ENCODE measurements at regions not wholly inside any gene's neighbourhood (a gene's known extent, or its start where the extent isn't known, plus 50 kb on each side); places are given as distances from the start of the nearest gene placed in this dataset.
"Not testable (repeated sequence)": the region's sequence is repeated elsewhere in the genome, so short reads cannot be mapped to it uniquely, and the experiment has no call there.

DNA sequence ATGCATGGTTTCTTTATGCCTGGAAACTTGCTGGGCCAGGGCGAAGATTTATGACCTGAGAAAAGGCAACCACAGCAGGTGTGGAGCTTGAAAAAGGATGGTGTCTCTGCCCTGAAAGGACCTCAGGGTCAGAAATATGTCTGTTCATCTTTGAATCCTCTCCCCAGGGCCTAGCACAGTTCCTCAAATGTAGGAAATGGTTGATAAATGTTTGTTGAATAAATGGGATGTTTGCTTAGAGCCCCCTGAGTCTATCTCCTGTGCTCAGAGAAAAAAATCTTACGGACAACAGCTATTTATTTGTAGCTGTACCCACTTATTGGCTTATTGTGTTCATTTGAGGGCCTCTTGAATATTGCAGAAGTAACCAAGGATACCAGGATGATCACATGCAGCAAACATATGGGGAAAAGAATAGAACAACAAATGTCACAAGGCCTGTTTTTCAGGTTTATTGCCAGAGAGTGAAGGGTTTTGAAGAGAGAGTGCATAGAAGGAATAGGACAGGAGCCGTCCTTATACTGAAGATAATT lies 114.5 kb downstream of the KLF5 start:
- DNase-seq, result no peak

DNA sequence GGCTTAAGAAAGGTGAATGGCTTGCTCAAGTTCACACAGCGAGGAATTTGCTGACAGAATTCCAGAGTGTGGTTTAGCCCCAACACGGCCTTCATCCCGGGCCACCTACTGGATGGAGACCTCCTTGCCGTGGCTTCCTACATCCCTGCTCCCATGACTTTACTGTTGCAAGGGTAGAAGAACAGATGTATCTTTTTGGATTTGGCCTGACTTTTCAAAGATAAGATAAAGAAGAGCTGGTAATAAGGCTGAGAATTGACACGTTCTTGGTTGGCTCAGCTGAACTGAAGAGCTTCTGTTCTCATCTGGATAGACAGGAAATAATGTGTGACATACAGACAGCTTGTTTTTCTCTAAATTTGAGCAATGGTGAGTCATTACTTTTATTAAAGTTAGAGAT lies 113.1 kb downstream of the KLF5 start:
- DNase-seq, result no peak

DNA sequence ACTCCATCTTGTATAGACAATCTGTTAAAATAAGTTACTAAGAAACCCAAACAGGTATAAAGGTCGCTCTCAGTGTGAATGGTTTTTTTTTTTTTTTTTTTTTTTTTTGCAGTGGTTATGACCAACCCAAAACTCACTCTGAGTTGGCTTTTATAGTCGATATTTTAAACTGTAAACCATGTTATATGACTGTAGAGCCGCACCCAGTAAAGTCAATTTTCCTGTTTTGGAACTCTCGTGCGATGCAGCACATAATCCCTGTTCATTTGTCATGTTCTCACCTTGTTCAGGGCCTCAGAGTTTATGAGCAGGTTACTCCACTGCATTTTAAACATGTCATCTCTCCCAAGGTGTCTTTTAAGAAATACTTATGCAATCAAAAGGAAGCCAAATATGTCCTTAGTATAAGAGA lies 112.5 kb downstream of the KLF5 start:
- no peak for DNase-seq

DNA sequence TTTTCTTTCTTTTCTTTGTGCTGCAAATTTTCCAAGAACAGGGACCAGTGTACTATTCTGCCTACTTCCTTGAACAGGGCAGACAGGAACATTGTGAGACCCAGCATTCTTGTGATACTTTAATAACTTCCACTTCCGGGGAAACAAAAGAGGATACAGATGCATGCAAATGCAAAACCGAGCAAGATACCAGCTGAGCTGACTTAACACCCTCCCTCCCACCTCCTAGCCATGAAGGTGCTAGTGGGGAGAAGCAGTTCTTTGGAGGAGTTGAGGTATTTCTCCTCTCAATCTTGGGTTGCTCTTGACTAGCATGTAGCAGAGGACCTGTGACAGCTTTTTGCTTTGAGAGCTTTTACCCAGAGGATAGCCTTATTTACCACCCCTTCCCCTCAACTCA lies 111.2 kb downstream of the KLF5 start:
- no peak for DNase-seq

DNA sequence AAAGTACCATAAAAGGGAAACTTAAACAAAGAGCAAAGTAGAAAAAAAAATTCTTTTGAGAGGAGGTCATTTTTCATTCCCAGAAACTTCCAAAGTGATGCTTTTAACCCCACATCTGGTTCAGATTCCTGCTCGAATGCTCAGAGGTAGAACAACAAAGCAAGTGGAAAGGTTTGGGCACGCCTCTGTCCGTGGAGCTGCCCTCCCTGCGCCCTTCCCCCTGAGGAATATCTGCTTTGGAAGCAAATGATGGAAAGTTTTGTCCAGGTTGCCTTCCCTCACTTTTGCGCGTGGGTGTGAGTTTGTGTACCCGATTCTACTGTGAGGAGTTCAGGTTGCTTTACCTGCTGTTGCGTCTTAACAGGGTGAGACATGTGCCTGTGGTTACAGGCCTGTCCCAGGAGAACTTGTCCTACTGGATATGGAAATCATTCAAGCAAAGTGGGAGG lies 110.2 kb downstream of the KLF5 start:
- no peak for DNase-seq

DNA sequence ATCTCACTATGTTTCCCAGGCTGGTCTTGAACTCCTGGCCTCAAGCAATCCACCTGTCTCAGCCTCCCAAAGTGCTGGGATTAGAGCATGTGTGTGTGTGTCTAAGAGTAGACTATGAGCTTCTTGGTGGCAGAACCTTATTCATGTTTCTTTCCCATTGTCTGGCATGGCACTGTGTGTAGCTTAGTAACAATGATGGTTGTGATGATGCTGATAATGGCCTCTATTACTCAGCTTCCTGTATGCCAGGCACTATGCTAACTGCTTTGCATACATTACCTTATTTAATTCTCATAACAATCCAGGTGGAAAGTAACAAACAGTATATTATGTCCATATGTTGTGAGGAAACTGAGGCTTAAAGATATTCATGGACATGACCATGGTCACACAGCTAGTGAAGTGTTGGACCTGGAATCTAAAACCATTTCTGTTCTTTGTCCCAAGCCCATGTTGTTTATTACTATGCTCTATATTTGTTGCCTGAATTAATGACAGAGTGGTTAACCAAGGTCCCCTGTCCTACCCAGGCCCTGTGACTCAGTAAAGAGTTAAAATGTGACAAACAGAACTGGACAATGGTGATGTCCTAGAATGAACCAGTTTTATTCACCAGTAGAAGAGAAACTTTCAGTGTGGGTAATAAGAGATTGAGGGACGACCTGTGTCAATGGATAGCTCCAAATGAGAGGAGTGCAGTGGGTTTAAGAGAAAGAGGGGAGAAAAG lies 109.6 kb downstream of the KLF5 start:
- DNase-seq, result no peak

DNA sequence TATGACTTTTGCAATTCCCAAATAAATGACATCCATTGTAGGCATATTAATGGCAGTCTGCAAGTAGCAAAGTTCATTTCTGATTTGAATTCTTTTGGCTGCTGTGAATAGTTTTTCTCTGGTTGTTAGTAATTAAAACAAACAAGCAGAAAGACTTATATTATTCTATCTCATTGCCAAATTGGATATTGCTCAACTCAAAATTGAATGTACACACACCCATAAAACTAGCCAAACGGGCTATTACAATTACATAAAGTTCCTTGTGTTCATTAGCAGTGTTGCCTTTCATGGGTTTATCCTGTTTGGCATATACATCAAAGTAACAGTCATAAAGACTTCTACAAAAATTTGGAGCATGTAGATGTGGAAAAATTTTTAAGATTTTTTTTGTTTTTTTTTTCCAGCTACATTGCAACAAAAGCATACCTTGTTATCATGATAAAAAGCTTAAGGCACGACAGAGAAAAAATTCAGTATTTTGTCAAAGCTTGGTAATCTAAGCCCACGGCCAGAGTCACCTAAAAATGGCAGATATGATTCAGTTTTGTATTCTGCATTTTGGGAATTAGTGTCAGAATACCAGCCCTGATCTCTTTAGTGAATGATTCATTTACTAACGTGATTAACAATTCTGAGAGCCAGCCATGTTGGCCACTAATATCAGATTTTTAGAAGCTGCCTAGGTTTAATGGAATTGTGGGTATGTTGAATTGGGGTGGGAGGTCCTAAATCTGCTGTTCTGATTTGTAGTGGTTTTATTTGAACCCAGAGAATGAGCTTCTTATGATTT lies 108.4 kb downstream of the KLF5 start:
- DNase-seq, result no peak

DNA sequence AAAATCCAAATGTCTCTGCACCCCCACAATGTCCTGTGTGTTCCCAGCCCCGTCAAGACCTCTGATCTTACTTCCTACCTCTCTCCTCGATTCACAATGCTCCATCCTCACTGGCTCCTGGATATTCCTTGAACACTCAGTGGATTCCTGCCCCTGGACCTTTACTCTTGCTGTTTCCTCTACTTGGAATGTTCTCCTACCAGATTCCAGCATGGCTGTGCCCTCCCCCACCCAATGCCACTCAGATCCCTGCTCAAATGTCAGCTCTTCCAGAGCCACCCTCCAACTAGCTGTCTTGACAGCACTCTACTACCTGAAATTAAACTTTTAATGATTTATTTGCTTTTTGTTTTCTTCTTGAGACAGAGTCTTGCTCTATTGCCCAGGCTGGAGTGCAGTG lies 107.4 kb downstream of the KLF5 start:
- no peak for DNase-seq

DNA sequence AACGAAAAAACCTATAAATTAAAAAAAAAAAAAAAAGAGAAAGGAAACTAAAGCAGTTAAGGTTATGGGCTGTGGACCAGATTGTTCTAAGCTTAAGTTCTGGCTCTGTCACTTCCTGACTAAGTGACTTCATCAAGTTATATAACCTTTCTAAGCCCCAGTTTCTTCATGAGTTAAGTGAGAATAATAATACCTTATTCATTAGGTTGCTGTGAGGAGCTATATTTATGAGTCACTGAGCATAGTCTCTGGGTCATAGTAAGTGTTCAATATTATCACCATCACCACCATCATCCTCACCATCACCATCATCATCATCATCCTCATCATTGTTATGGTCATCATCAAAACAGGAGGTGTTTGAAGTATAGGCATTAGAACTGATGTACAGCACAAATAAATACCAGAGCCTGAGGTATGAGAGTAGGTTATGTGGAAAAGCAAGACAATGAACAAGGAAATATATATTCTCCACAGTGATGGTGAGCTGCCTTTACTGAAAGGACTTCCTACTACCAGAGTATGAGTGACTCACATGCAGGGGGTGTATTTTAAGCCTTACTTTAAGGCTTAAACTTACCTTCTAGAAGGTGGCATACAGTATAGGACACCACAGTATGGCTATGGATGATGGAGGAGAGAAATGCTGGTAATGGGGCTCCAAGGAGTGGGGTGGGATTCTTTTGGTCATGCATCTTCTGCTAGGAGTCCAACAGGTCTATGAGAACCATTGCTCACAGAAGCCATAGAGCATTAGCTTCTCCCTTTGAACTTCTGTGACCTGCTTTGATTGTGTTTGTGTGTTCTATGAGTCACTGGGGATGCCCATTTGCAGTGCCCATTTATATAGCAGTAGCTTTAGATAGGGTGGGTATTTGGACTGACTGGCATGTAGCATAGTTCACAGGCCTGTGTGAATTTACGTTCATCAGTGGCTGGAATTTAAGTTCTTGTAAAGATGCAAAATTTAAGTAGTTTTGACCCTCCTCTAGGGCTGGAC lies 104.4 kb downstream of the KLF5 start:
- no peak for DNase-seq

DNA sequence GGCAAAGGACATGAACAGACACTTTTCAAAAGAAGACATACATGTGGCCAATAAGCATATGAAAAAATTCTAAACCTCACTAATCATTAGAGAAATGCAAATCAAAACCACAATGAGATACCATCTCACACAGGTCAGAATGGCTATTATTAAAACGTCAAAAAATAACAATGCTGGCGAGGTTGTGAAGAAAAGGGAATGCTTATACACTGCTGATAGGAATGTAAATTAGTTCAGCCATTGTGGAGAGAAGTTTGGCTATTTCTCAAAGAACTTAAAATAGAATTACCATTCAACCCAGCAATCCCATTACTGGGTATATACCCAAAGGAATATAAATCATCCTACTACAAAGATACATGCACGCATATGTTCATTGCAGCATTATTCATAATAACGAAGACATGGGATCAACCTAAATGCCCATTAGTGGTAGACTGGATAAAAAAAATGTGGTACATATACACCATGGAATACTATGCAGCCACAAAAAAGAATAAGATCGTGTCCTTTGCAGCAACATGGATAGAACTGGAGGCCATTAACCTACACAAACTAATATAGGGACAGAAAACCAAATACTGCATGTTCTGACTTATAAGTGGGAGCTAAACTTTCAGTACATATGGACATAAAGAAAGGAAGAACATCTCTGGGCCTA lies 101.7 kb downstream of the KLF5 start:
- DNase-seq, result not testable (repeated sequence)

DNA sequence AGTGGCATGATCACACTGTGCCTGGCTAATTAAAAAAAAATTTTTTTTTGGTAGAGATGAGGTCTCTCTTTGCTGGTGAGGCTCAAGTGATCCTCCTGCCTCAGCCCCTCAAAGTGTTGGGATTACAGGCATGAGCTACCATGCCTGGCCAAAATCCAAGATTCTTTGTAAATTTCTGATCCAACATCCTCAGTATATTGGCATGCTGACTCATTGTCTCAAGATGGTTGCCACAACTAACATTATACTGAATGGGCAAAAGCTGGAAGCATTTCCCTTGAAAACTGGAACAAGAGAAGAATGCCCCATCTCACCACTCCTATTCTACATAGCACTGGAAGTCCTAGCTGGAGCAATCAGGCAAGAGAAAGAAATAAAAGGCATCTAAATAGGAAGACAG lies 100.0 kb downstream of the KLF5 start:
- DNase-seq, result no peak

DNA sequence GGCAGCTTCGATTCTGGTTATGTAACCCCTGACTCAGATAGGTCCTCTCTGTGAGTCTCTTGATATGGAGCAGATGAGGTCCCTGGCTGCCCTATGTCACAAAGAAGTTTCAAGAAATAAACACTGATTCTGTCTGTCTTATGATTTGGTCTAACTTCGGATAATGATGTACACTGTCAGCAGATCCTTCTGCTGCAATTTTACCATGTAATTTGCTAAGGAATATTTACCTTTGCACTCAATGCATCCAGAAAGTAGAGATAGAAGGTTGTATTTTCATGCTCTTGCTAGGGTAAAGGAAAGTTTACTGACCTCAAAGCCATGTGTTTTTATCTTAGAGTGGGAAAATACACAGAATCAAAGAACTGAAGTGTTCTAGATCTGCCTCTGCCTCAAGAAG lies 98.2 kb downstream of the KLF5 start:
- DNase-seq, result no peak

DNA sequence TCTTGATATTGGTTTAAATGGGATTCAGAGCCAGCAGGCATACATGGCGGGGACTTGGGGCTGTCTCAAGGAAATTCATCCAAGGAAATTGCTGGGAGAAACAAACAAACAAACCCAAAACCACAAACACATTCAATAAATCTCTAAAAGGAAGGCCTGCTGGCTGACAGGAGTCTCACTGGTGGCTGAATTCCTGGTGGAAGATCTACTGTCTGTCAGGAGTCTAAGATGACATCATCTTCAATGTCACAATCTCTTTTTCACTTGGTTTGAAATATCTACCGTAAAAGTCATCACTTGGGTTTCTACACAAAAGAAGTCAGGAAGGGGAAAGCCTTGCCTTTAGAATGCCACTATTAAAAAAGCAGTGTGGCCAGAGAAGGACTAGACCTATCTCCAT lies 87.9 kb downstream of the KLF5 start:
- DNase-seq, result no peak

DNA sequence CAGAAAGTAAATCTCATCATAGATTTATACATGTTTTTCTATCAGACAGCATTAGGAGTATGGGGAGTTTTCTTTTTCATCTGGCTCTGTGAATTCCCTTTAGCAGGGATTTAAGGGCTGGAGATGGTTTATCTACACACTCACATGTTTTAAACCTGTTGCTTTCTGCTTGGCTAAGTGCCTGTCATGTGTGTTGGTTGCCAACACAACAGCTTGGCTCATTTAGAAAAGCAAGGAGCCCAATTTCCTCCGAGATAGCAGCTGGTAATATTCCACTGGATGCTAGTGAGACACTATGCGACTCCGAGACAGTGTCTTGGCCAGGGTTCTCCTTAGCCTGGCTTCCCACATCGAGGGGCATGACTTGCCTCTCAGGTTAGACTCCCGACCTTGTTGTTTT lies 83.3 kb downstream of the KLF5 start:
- DNase-seq, result no peak

DNA sequence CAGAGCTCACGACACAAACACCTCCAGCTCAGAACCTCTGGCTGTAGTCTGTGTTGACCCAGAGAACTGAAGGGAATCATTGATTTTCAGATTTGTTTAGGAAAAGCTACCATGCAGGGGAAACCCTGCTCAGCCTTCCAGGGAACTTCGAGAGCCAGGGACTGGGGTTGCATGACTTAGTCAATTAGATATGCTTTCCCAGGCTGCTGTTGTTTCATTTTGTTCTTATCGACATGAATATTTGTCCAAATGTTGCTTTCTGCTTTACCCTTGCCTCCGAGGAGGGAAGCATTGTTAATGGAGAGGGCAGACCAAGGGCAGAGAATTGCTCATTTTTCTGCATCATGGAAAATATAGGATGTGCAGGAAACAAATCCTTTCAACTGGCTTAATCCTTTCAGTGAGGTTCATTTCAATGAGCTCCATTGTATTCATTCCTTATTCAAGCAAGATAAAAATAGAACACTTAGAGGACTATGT lies 82.5 kb downstream of the KLF5 start:
- DNase-seq, result no peak

DNA sequence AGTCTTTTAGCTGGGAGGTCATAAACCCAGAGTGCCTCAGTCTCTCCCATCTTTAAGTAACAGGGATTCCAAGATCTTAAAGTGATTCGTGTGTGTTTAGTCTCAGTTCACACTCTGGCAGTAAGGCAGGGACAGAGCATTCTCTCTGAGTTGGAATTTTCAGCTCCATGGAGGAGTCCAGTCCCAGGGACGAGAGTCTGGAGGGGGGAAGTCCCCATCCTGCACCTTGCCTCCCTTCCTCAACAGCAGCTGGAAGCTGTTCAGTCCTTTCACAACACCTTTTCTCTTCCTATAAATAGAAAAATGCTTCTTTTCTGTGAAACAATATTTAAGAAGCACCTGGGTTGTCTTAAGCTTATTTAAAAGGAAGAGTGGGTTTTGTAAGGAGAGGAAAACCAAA lies 82.0 kb downstream of the KLF5 start:
- DNase-seq, result no peak

DNA sequence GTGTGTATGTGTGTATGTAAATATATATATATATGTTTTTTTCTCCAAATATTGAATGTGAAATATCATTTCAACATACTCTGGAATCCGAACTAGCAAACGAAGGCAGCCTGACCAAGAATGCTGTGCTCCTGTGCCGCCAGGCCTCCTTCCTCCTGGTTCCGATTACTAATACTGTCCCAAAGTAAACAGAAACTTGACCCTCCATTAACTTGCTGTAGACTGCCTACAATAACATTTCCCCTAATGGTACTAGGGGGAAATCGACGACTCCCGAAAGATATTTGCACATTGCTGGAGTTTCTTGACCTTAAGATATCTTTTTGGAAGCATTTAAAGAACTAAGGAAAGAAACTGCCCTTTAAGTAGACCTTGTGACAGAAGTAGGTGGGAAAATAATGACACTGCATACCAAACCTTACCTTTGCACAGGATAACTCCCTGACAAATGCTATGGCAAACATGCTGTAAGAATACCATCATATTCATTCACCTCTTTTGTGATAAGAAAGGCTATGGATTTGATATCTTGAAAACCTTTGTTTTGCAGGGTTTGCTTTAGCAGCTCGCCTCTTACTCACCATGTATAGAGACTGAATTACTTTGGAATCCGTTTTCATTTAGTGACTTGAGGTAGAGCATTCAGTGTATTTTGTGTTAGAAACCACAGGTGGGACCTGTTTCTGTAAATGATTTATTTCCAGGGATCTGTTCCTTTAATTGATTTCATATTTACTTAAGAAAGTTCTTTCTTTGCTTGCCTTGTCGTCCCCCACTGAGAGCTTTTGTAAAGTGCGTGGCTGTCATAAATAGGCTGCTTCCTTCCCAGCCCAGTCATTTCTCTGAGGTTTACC lies 80.1 kb downstream of the KLF5 start:
- DNase-seq, result no peak

DNA sequence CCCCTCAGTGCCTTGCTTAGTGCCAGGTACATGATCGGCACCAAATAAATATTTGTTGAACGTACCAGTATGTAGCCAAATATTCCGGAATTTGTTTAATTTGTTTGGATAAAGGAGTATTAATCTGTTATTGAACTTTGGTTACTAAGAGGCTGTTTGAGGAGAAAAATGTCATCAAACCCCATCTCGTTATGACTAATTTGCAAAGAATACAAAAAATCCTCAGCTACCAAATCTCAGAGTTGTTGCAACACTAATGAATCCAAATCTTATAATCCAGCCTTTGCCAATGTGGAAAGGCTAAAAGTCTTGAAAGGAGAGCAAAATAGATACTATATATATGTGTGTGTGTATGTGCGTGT lies 79.5 kb downstream of the KLF5 start:
- no peak for DNase-seq

DNA sequence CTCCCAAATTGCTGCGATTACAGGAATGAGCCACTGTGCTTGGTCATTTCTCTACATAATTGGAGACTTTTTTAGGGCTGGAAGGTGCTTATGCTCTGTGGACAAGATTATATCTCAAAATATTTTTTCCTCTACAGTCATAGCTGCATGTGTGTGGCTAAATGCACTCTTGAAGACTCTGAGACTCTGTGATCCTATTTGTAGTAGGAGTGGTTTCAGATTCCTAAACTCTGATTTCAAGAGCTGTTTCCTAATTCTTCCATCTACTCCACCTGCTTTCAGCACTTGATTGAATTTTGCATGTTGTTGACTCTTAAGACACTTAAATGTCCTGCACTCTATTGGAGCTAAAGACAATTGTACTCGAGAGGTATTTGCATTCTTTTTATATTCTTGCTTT lies 78.0 kb downstream of the KLF5 start:
- DNase-seq, result no peak

DNA sequence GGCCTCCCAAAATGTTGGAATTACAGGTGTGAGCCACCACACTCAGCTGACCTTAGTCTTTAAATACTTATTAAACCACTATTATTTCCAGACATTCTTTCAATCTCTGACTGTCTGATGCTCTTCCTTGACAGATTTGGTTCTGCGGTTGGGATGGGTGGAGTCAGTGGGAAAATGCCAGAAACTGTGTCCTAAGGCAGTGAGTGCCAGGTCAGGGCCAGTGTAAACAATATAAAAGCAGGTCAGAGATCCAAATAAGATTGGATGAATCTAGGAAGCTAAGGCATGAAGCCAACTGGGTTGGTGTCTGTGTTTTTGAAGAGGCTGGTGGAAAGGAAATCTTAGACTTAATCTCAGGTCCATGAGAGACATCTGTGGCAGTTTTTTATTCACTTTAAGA lies 74.7 kb downstream of the KLF5 start:
- DNase-seq, result no peak

DNA sequence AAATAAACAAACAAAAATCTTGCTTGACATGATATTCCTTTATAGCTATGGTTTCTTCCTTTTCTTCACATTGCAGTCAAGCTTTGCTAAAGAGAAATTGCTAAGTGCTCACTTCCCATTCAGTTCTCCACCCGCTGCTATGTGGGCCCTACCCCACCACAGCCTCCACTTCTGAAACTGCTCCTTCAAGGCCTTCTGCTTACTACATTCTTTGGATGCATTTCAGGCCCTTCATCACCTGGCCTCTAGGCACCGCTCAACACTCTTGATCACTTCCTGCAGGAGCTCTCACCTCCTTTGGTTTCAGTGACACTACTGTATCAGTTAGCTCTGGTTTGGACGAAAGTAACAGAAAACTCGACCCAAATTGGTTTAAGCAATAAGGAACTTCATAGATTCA lies 72.4 kb downstream of the KLF5 start:
- no peak for DNase-seq

Data from NCI-H2081 treated with DMSO at 0.1 percent for 48 hours (cell line).